ENCODE measurements at regions not wholly inside any gene's neighbourhood (a gene's known extent, or its start where the extent isn't known, plus 50 kb on each side); places are given as distances from the start of the nearest gene placed in this dataset.
"Not testable (repeated sequence)": the region's sequence is repeated elsewhere in the genome, so short reads cannot be mapped to it uniquely, and the experiment has no call there.

GRCh38 chr15:87477737-87478686, 778.5 kb downstream of the NTRK3 start:
- Mint-ChIP-seq H3K27me3 (ENCODE audit: low read depth in 2 of 2) (no peaks in the 10 kb centered on the region), H3K27ac (no peak overlapping the region), H3K36me3 (no peaks in the 10 kb centered on the region), H3K9me3 (peaks cover 8 to 10% of the 10 kb centered on the region in 2 donors), H3K4me1 (no peaks in the 10 kb centered on the region), H3K4me3 (no peak overlapping the region)
- TF ChIP-seq CTCF (IDR thresholded peaks at IDR 0.05), result no peak
- Histone ChIP-seq H3K4me1 (ENCODE audit: control insufficient read depth, insufficient read depth, low read length) (no peaks in the 10 kb centered on the region), H3K27ac (ENCODE audit: low read length) (no peak overlapping the region), H3K27me3 (ENCODE audit: control insufficient read depth, insufficient read depth, low read length) (no peaks in the 10 kb centered on the region), H3K4me3 (ENCODE audit: low read length) (no peak overlapping the region), H3K36me3 (ENCODE audit: control insufficient read depth, insufficient read depth, low read length) (no peaks in the 10 kb centered on the region), H3K9me3 (ENCODE audit: control insufficient read depth, insufficient read depth, low read length) (no peaks in the 10 kb centered on the region)
- ATAC-seq (no peak), DNase-seq (no peak)
- intact Hi-C loops (cut with micrococcal nuclease), result no loop called here
- WGBS (ENCODE audit: insufficient coverage), result 33% methylated on average over 6 of the region's 8 CpGs

- H3K4me3 ChIP-seq (ENCODE audit: low read length), result no peak overlapping the region
- H3K4me1 ChIP-seq (ENCODE audit: control insufficient read depth, insufficient read depth, low read length), result no peaks in the 10 kb centered on the region
- peaks cover 6 to 9% of the 10 kb centered on the region in 2 donors for H3K9me3 Mint-ChIP-seq
- no peak overlapping the region for H3K27ac ChIP-seq (ENCODE audit: low read length)
- H3K9me3 ChIP-seq (ENCODE audit: control insufficient read depth, insufficient read depth, low read length), result no peaks in the 10 kb centered on the region
- no peaks in the 10 kb centered on the region for H3K27me3 ChIP-seq (ENCODE audit: control insufficient read depth, insufficient read depth, low read length)
- intact Hi-C loops (cut with micrococcal nuclease), result no loop called here
- H3K27me3 Mint-ChIP-seq (ENCODE audit: low read depth in 2 of 2), result no peaks in the 10 kb centered on the region
- WGBS (ENCODE audit: insufficient coverage), result no CpG with 5 or more reads among the region's 1 CpG
- DNase-seq, result no peak
- ATAC-seq, result no peak
- H3K27ac Mint-ChIP-seq, result no peak overlapping the region
- no peaks in the 10 kb centered on the region for H3K36me3 Mint-ChIP-seq
- no peaks in the 10 kb centered on the region for H3K4me1 Mint-ChIP-seq
- no peak overlapping the region for H3K4me3 Mint-ChIP-seq
- no peaks in the 10 kb centered on the region for H3K36me3 ChIP-seq (ENCODE audit: control insufficient read depth, insufficient read depth, low read length)
- no peak for TF ChIP-seq CTCF (IDR thresholded peaks at IDR 0.05)
Measured at GRCh38 chr15:87477026-87477425, 779.5 kb downstream of the NTRK3 start.

- Mint-ChIP-seq H3K36me3 (no peaks in the 10 kb centered on the region), H3K27me3 (ENCODE audit: low read depth in 2 of 2) (no peaks in the 10 kb centered on the region), H3K4me1 (no peaks in the 10 kb centered on the region), H3K4me3 (no peak overlapping the region), H3K27ac (no peak overlapping the region), H3K9me3 (peaks cover 4 to 7% of the 10 kb centered on the region in 2 donors)
- no peaks in the 10 kb centered on the region for H3K27me3 ChIP-seq (ENCODE audit: control insufficient read depth, insufficient read depth, low read length)
- intact Hi-C loops (cut with micrococcal nuclease), result no loop called here
- no peak overlapping the region for H3K27ac ChIP-seq (ENCODE audit: low read length)
- no peaks in the 10 kb centered on the region for H3K9me3 ChIP-seq (ENCODE audit: control insufficient read depth, insufficient read depth, low read length)
- DNase-seq (no peak), ATAC-seq (no peak)
- 100% methylated on average over 1 of the region's 2 CpGs for WGBS (ENCODE audit: insufficient coverage)
- no peak overlapping the region for H3K4me3 ChIP-seq (ENCODE audit: low read length)
- no peaks in the 10 kb centered on the region for H3K36me3 ChIP-seq (ENCODE audit: control insufficient read depth, insufficient read depth, low read length)
- TF ChIP-seq CTCF (IDR thresholded peaks at IDR 0.05), result no peak
- H3K4me1 ChIP-seq (ENCODE audit: control insufficient read depth, insufficient read depth, low read length), result no peaks in the 10 kb centered on the region
Measured at GRCh38 chr15:87470923-87471322, 785.6 kb downstream of the NTRK3 start.

GRCh38 chr15:87463956-87464355, 792.6 kb downstream of the NTRK3 start:
- H3K27me3 ChIP-seq (ENCODE audit: control insufficient read depth, insufficient read depth, low read length); H3K4me3 ChIP-seq (ENCODE audit: low read length); H3K9me3 ChIP-seq (ENCODE audit: control insufficient read depth, insufficient read depth, low read length); H3K36me3 ChIP-seq (ENCODE audit: control insufficient read depth, insufficient read depth, low read length); H3K36me3 Mint-ChIP-seq; ATAC-seq; H3K4me1 Mint-ChIP-seq; H3K4me1 ChIP-seq (ENCODE audit: control insufficient read depth, insufficient read depth, low read length); H3K27ac Mint-ChIP-seq; H3K27me3 Mint-ChIP-seq (ENCODE audit: low read depth in 2 of 2); H3K27ac ChIP-seq (ENCODE audit: low read length); DNase-seq; H3K4me3 Mint-ChIP-seq; intact Hi-C loops (cut with micrococcal nuclease): not testable (repeated sequence)
- peaks cover 12% of the 10 kb centered on the region in 2 donors for H3K9me3 Mint-ChIP-seq
- 84% methylated on average over 6 of the region's 7 CpGs for WGBS (ENCODE audit: insufficient coverage)

Measured in natural killer cell (primary cell).